Myocyte (in vitro differentiated cells): ENCODE measurements at regions not wholly inside any gene's neighbourhood (a gene's known extent, or its start where the extent isn't known, plus 50 kb on each side); places are given as distances from the start of the nearest gene placed in this dataset.
A peak's percentile ranks its signal among the peaks of the same experiment; 100 is the strongest.
"Not testable (repeated sequence)": the region's sequence is repeated elsewhere in the genome, so short reads cannot be mapped to it uniquely, and the experiment has no call there.

Experiments
- DNase-seq: peaks from one replicate; pipeline ENCODE4 v3.0.0-alpha.2; 2012; ENCODE audit warnings: low read depth

GRCh38 chr17:72566671-72567484, 446.1 kb downstream of the SOX9 start:
- DNase-seq: no peak

- no peak for DNase-seq
These were observed 447.0 kb downstream of the SOX9 start for GRCh38 chr17:72567774-72568173.

GRCh38 chr17:72569148-72569946, 448.5 kb downstream of the SOX9 start:
- no peak for DNase-seq

DNA sequence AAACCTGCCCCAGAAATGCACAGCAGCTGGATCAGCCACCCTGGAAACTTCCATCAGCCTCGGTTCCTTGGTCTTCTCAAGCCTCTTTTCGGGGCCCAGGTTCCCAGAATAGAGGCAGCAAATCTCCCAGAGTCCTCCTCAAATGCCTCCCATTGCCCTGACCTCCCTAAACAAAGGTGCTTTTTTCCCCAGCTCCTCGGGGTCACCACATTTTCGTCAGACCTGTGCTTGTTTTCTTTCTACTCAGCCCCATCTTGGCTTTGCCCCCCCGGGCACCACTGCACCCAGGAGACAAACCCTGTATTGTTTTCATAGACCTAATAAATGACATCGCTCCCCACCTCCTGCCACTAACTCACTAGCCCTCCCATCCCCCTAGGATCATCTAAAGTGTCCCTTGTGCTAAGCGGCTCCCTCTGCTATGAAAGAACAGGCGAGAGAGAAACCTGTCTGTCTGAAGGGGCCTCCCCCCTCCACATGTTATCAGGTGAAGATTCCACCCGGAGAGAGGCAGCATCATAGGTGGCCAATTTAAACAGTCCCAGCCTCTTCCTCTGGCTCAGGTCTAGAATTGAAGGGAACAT, 451.1 kb downstream of the SOX9 start:
- DNase-seq: no peak

- no peak for DNase-seq
These were observed 452.0 kb downstream of the SOX9 start for GRCh38 chr17:72572604-72573491.

DNA sequence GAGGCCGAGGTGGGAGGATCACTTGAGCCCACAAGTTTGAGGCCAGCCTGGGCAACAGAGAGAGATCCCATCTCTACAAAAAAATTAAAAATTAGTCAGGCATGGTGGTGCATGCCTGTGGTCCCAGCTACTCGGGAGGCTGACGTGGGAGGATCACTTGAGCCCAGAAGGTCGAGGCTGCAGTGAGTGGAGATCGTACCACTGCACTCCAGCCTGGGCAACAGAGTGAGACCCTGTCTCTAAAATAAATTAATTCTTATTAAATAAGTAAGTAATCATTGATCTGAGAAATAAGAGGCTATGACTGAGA, 452.6 kb downstream of the SOX9 start:
- not testable (repeated sequence) for DNase-seq

- DNase-seq: no peak
These were observed 454.1 kb downstream of the SOX9 start for GRCh38 chr17:72574675-72575510.

- DNase-seq: no peak
These were observed 454.9 kb downstream of the SOX9 start for GRCh38 chr17:72575542-72576233.

DNA sequence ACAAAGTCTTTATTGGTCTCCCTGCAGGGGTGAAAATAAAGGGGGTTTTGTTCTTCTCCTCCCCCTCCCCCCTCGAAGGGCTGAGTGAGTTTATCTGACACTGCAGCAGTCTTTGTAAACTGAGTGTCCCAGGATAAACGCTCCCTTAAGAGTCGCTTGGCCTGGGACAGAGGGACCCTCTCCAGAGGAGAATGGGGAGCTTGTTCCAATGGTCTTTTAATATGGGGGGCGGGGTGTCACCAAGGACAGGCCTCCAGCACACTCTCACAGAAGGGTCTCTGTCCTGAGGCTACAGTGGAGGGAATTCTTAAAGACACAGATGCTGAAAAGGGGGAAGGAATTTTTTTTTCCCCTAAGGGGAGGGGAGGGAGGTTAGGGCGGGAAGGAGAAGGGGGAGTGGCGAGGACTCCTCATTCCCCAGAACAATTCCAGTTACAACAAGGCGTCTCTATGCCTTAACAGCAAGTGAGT, 455.5 kb downstream of the SOX9 start:
- no peak for DNase-seq

DNA sequence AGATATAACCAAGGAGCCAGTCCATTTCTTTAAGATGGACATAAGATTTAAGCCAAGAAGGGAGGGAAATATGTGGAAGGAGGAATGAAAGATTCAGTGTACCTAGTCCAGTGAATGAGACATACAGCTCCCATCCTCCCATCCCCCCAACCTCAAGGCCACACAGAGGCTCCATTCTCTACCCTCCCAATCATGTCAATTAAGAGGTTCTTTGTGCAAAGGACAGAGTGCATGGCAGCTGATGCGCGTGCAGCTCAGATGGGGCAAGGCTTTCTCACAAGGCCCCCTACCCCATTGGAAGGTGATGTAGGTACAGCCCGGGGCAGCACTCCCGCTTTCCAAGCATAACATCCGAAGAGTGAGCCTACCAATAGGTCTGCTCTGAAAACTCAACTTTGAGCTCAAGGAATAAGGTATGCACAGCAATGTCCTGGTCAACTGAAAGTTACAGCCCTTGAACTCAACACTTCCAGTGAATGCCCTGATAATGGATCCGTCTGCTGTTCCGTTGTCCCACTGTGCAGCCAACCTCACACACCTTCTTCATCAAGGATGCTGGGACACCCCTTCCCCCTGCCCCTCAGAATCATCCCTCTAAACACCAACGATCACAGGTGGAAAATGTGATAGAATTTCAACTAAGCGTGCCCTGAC, 458.1 kb downstream of the SOX9 start:
- no peak for DNase-seq

GRCh38 chr17:72579990-72580320, 459.1 kb downstream of the SOX9 start:
- no peak for DNase-seq

- DNase-seq: no peak
These were observed 459.7 kb downstream of the SOX9 start for GRCh38 chr17:72580321-72581127.

- DNase-seq: no peak
These were observed 466.3 kb downstream of the SOX9 start for GRCh38 chr17:72587156-72587555.

- DNase-seq: no peak
These were observed 467.1 kb downstream of the SOX9 start for GRCh38 chr17:72587773-72588511.

DNA sequence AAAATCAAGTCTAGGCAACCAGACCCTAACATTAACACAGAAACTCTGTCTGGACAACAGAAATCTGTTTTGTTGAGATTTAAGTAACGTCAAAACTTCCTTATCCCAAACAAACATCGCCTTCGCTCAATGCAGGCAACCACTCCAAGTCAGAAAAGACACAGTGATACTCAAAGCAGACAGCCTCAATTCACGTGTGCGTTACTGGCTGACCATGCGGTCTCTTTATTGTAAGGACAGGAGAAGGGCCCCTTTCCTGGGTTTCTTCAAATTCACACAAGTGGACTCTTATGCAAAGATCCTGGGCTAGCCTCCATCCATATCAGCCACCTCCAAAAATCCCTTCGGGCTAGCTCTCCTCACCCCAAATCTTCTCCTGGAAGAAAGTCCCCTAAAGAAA, 467.7 kb downstream of the SOX9 start:
- no peak for DNase-seq

- DNase-seq: peak; percentile 56
These were observed 468.1 kb downstream of the SOX9 start for GRCh38 chr17:72588961-72589360.

GRCh38 chr17:72590382-72590781, 469.6 kb downstream of the SOX9 start:
- DNase-seq: no peak

GRCh38 chr17:72590882-72591281, 470.1 kb downstream of the SOX9 start:
- DNase-seq: no peak
